Fibroblast of lung (primary cell): ENCODE measurements at regions not wholly inside any gene's neighbourhood (a gene's known extent, or its start where the extent isn't known, plus 50 kb on each side); places are given as distances from the start of the nearest gene placed in this dataset.

Experiments
- EZH2 ChIP-seq: IDR thresholded peaks from 2 replicates; pipeline ENCODE4 v1.5.1; 2012; ENCODE audit warnings: low read length, control low read depth, mild to moderate bottlenecking; ENCODE audit errors: missing control alignments
- TF ChIP-seq, protein P1 (sequence below), 2 donors: IDR thresholded peaks in 1 of 2; conservative IDR thresholded peaks in 1 of 2; 1 replicate in 1 of 2; 2 replicates in 1 of 2; pipeline ENCODE4 v1.5.1; 2011 to 2012; ENCODE audit warnings: low read length in 2 of 2, control low read depth in 1 of 2, inconsistent platforms in 1 of 2, low read depth in 1 of 2, mild to moderate bottlenecking in 1 of 2

DNA sequence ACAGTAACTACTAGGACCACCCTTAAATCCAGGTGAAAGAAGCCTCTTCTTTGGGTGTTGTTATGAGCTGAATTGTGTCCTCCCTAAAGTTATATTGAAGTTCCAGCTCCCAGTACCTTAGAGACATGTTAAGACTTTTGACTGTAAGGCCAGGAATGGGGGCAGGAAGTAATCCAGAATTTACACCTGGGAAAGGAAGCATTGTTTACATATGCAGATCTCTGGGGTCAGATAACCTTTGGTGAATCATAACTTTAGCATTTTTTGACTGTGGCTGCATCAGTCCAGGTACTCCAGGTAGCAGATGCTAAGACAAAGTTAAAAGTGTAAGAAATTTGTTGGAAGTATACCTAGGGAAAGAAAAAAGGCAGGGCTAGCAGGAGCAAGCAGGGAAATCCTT is 104.9 kb upstream of the CENPE start:
- TF ChIP-seq, protein P1, sequence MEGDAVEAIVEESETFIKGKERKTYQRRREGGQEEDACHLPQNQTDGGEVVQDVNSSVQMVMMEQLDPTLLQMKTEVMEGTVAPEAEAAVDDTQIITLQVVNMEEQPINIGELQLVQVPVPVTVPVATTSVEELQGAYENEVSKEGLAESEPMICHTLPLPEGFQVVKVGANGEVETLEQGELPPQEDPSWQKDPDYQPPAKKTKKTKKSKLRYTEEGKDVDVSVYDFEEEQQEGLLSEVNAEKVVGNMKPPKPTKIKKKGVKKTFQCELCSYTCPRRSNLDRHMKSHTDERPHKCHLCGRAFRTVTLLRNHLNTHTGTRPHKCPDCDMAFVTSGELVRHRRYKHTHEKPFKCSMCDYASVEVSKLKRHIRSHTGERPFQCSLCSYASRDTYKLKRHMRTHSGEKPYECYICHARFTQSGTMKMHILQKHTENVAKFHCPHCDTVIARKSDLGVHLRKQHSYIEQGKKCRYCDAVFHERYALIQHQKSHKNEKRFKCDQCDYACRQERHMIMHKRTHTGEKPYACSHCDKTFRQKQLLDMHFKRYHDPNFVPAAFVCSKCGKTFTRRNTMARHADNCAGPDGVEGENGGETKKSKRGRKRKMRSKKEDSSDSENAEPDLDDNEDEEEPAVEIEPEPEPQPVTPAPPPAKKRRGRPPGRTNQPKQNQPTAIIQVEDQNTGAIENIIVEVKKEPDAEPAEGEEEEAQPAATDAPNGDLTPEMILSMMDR (conservative IDR thresholded peaks at IDR 0.05 in 1 of 2, IDR thresholded peaks at IDR 0.05 in 1 of 2; ENCODE audit: low read depth in 1 of 2, low read length in 2 of 2), result no peak
- no peak for TF ChIP-seq EZH2
